DOHH2 (cell line): ENCODE measurements at regions not wholly inside any gene's neighbourhood (a gene's known extent, or its start where the extent isn't known, plus 50 kb on each side); places are given as distances from the start of the nearest gene placed in this dataset.

ENCODE experiments used
- H3F3A ChIP-seq: fragments of 200-600 bp; sonication (generic), shearing (Covaris generic); 2 replicates; pipeline ENCODE4 v1.6.0; 2016; ENCODE audit warnings: antibody characterized with exemption, mild to moderate bottlenecking; ENCODE audit not compliant: control insufficient read depth, insufficient read depth
- H3K27ac ChIP-seq: fragments of 200-600 bp; sonication (generic); 2 replicates; pipeline ENCODE4 v1.5.1; 2014; ENCODE audit warnings: low read depth, mild to moderate bottlenecking, low read length, moderate library complexity
- H3K27me3 ChIP-seq: fragments of 200-600 bp; sonication (generic); 2 replicates; pipeline ENCODE4 v1.6.1; 2014; ENCODE audit warnings: mild to moderate bottlenecking, low read length, mixed read lengths; ENCODE audit not compliant: control insufficient read depth
- H3K36me3 ChIP-seq: fragments of 200-600 bp; sonication (generic); 2 replicates; pipeline ENCODE4 v1.6.1; 2014; ENCODE audit warnings: mild to moderate bottlenecking, low read length, moderate library complexity, mixed read lengths; ENCODE audit not compliant: control insufficient read depth
- H3K4me1 ChIP-seq: fragments of 200-600 bp; sonication (generic); 2 replicates; pipeline ENCODE4 v1.6.1; 2014; ENCODE audit warnings: mild to moderate bottlenecking, low read length, mixed read lengths; ENCODE audit not compliant: control insufficient read depth
- H3K4me2 ChIP-seq: fragments of 200-600 bp; sonication (generic); 2 replicates; pipeline ENCODE4 v1.6.0; 2014; ENCODE audit warnings: mild to moderate bottlenecking, low read length, moderate library complexity
- H3K4me3 ChIP-seq: fragments of 200-600 bp; sonication (generic); 2 replicates; pipeline ENCODE4 v1.5.1; 2014; ENCODE audit warnings: mild to moderate bottlenecking, low read length, mixed read lengths
- H3K79me2 ChIP-seq: fragments of 200-600 bp; sonication (generic); 2 replicates; pipeline ENCODE4 v1.6.1; 2014; ENCODE audit warnings: mild to moderate bottlenecking, low read length, mixed read lengths; ENCODE audit not compliant: control insufficient read depth
- H3K9me2 ChIP-seq: fragments of 200-600 bp; sonication (generic); replicated peaks from 2 replicates; pipeline ENCODE4 v1.6.1; 2014; ENCODE audit warnings: mild to moderate bottlenecking, low read length, mixed read lengths; ENCODE audit not compliant: control insufficient read depth
- H3K9me3 ChIP-seq: fragments of 200-600 bp; sonication (generic); 2 replicates; pipeline ENCODE4 v1.6.1; 2014; ENCODE audit warnings: antibody characterized with exemption, low read length, mixed read lengths; ENCODE audit not compliant: control insufficient read depth, insufficient read depth
- H4K20me1 ChIP-seq: fragments of 200-600 bp; sonication (generic); 2 replicates; pipeline ENCODE4 v1.6.0; 2014; ENCODE audit warnings: low read depth, mild to moderate bottlenecking, antibody characterized with exemption, low read length, moderate library complexity; ENCODE audit not compliant: control insufficient read depth, insufficient read depth
- EZH2phosphoT487 ChIP-seq: fragments of 200-600 bp; sonication (generic); IDR thresholded peaks from 2 replicates; pipeline ENCODE4 v1.6.1; 2017; ENCODE audit warnings: borderline replicate concordance, mild to moderate bottlenecking, antibody characterized with exemption, low read length, moderate library complexity, mixed read lengths
- TF ChIP-seq, protein P1 (sequence below): fragments of 200-600 bp; sonication (generic); IDR thresholded peaks from one replicate; pipeline ENCODE4 v1.5.1; 2014; ENCODE audit warnings: antibody characterized with exemption, mild to moderate bottlenecking, low read depth, low read length; ENCODE audit not compliant: poor library complexity, severe bottlenecking

DNA sequence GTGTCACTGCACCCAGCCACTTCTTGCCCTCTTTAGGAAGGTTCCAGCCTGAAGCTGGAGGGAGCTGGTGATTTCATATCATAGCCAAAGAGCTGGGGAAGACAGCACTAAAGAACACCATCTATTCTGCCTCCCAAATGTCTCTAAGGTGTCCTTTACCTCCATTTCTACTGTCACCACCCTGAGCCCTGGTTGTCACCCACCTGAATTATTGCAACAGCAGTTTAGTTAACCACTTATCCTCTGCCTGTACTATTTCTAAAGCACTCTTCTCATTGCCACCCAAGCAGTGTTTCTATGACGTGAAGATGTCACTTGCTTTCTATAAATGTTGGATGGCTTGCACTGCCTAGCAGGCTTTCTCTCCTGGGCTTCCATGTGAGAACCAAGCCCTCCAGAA, 69.4 kb upstream of the EED start:
- Histone ChIP-seq H3K36me3 (no peaks in the 10 kb centered on the region), H3K27me3 (no peaks in the 10 kb centered on the region), H4K20me1 (no peaks in the 10 kb centered on the region), H3K27ac (no peak overlapping the region), H3K4me2 (no peak overlapping the region), H3F3A (no peaks in the 10 kb centered on the region), H3K79me2 (no peaks in the 10 kb centered on the region), H3K4me1 (peaks cover 13% of the 10 kb centered on the region), H3K9me2 (no peaks in the 10 kb centered on the region), H3K9me3 (no peaks in the 10 kb centered on the region), H3K4me3 (no peak overlapping the region)
- TF ChIP-seq, protein P1, sequence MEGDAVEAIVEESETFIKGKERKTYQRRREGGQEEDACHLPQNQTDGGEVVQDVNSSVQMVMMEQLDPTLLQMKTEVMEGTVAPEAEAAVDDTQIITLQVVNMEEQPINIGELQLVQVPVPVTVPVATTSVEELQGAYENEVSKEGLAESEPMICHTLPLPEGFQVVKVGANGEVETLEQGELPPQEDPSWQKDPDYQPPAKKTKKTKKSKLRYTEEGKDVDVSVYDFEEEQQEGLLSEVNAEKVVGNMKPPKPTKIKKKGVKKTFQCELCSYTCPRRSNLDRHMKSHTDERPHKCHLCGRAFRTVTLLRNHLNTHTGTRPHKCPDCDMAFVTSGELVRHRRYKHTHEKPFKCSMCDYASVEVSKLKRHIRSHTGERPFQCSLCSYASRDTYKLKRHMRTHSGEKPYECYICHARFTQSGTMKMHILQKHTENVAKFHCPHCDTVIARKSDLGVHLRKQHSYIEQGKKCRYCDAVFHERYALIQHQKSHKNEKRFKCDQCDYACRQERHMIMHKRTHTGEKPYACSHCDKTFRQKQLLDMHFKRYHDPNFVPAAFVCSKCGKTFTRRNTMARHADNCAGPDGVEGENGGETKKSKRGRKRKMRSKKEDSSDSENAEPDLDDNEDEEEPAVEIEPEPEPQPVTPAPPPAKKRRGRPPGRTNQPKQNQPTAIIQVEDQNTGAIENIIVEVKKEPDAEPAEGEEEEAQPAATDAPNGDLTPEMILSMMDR, result no peak
- TF ChIP-seq EZH2phosphoT487, result no peak

DNA sequence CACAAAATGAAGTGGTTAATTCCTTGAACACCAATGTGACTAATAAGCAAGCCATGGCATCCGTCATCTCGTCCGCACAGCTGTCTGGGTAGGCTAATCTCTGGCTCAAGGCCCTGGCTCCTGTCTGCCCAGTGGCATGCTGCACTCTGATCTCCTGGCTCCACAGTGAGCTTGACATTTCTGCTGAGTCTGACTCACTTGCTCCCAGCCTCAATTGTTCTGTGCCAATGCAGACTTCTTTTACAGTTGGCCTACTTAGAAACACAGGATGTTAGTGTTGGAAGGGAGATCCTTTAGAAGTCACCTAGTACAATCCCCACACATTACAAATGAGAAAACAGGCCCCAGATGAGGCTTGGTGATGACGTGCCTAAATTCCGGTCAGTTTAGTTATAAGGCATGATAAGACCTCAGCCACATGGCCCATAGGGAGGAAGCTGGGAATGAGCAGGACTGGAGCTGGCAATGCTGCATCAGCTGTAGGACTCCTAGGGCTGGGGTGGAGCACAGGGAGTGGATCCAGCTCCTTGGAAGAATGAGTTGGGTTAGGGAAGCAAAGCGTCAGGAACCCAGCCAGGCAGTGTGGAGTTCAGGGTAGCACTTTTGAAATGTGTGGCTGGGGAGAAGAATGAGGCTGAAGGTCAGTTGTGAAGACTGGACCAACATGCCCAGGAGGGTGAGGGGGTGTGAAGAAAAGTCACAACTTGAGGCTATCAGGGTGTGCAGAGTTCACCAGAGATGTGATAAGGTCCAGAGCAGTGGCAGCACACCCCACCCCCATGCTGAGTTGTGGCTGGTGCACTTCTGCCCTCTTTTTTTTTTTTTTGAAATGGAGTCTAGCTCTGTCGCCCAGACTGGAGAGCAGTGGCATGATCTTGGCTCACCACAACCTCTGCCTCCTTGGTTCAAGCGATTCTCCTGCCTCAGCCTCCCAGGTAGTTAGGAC, 70.2 kb upstream of the EED start:
- Histone ChIP-seq H3K4me1 (peaks cover 13% of the 10 kb centered on the region), H3K4me2 (no peak overlapping the region), H3K27me3 (no peaks in the 10 kb centered on the region), H4K20me1 (no peaks in the 10 kb centered on the region), H3K9me3 (no peaks in the 10 kb centered on the region), H3K79me2 (no peaks in the 10 kb centered on the region), H3K4me3 (no peak overlapping the region), H3K36me3 (no peaks in the 10 kb centered on the region), H3F3A (no peaks in the 10 kb centered on the region), H3K9me2 (no peaks in the 10 kb centered on the region), H3K27ac (no peak overlapping the region)
- TF ChIP-seq EZH2phosphoT487, result no peak
- TF ChIP-seq, protein P1, result no peak

DNA sequence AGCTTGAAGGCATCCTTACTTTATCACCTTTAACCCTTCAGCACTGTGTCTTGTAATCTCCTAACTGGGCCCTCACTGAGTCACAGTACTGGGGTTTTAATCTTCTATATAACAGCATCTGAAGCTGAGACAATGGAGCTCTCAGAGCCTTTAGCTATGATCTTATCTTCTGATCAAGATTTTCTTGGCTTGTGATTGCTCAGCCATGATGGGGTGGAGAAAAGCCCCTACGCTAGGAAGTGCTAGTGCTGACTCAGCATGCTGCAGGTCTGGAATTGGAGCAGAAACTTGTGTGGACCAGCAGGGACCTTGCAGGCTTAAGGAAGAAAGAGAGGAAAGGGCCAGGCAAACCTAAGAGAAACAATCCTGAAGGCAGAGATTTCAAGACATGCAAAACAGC, 71.7 kb upstream of the EED start:
- H3K9me3 ChIP-seq, result no peaks in the 10 kb centered on the region
- no peaks in the 10 kb centered on the region for H3K9me2 ChIP-seq
- no peaks in the 10 kb centered on the region for H3K27me3 ChIP-seq
- TF ChIP-seq EZH2phosphoT487, result no peak
- TF ChIP-seq, protein P1, result no peak
- no peak overlapping the region for H3K4me3 ChIP-seq
- no peak overlapping the region for H3K4me2 ChIP-seq
- H3F3A ChIP-seq, result no peaks in the 10 kb centered on the region
- H3K4me1 ChIP-seq, result peaks cover 13% of the 10 kb centered on the region
- no peaks in the 10 kb centered on the region for H3K36me3 ChIP-seq
- H3K79me2 ChIP-seq, result no peaks in the 10 kb centered on the region
- H4K20me1 ChIP-seq, result no peaks in the 10 kb centered on the region
- H3K27ac ChIP-seq, result no peak overlapping the region
